Medulla oblongata (tissue), 1 donor: ENCODE measurements at regions not wholly inside any gene's neighbourhood (a gene's known extent, or its start where the extent isn't known, plus 50 kb on each side); places are given as distances from the start of the nearest gene placed in this dataset.
"Not testable (repeated sequence)": the region's sequence is repeated elsewhere in the genome, so short reads cannot be mapped to it uniquely, and the experiment has no call there.

Experiments used
- DNase-seq: peaks from one replicate; pipeline ENCODE4 v3.0.0-alpha.2; 2015; ENCODE audit errors: extremely low spot score

DNA sequence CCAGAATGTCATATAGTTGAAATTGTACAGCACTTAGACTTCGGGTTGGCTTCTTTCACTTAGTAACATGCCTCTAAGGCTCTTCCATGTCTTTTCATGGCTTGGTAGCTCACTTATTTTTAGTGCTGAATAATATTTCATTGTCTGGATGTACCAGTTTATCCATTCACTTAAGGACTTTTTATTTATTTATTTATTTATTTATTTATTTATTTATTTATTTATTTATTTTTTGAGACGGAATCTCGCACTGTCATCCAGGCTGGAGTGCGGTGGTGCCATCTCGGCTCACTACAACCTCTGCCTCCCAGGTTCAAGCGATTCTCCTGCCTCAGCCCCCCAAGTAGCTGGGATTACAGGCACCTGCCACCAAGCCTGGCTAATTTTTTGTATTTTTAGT is 132.9 kb upstream of the ELAC2 start:
- DNase-seq, result not testable (repeated sequence)

DNA sequence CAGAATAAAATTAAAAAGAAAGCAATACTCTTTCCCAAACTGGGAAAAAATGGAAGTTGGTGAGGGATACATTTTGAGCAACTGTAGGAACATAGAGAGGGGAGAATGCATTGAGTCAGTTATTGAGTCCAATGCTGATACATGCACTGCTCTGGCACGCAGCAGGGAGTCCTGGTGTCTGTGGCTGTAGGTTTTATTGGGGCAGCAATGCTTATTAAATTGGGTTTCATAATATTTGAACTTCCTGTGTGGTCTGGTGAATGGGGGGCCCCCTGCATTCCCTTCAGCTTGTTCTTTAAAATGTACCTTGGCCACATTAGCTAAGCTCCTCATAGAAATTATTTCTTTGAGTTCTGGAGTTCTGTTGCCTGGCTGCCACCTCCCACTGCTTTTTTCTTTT is 125.2 kb upstream of the ELAC2 start:
- no peak for DNase-seq

DNA sequence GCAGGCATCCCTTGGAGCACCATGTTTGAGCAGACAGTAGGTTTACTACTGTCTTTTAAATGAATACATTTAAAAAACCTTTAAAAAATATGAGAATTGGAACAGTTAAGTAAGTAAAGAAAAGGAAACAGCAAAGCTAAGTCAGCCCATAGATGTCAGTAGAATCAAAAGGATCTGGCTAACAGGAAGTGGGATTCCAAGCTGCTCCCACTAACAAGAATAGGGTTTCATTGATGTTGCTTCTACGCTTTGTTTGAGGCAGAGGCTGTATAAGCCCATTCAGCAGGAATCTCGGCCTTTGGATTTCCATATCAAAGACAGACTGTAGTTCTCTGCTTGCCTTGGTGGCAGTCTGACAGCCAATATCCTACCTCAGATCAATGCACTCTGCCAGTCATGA is 122.9 kb upstream of the ELAC2 start:
- peak; percentile 8 for DNase-seq

DNA sequence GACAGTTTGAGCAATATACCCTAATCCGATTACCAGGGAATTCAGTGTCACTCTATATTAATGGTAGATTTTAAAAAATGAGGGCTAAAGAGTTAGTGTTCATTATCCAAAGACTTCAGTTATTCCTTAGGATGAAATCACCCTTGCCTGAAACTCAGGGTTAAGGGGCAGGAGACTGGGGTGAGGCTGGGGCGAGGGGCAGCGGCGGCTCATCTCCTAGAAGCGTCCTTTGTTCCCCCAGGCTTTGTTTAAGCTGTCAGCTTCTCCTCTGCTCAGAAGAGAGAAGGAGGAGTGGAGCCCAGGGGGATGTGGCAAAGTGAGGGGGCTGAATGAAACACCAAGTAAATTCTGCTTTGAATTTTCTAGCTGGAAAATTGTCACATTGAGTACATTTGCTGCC is 117.7 kb upstream of the ELAC2 start:
- no peak for DNase-seq

DNA sequence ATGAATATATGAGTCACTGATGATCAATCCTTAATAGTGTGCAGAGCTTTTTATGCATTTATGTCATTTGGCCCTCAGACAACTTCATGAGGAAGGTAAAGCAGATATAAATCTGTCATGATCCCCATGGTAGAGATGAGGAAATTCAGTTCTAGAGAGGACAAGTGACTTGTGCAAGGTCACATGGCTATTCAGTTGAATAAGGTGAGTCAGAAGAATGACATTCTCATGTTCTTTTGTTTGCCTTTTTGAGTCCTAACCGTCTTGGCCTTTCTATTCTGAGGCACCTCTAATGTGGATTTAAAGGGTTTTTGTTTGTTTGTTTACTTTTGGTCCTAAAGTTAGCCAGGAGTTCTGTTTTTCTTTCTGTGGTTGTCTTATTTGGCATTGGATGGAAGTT is 116.2 kb upstream of the ELAC2 start:
- DNase-seq, result no peak

DNA sequence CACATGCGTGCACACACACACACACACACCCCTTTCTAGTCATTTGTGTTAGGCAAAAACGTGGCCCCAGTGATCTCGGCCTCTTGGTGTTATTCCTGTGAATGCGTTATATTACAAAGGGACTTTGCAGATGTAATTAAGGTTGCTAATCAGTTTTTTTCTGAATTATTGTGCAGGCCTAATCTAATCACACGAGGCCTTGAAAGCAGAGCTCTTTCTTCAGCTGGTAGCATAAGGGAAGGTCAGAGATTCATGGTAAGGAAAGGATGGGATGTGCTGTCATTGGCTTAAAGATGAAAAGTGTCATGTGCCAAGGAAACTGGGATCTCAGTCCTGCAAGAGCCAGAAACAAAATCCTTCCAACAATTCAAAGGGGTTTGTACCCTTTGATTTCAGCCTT is 113.4 kb upstream of the ELAC2 start:
- no peak for DNase-seq

DNA sequence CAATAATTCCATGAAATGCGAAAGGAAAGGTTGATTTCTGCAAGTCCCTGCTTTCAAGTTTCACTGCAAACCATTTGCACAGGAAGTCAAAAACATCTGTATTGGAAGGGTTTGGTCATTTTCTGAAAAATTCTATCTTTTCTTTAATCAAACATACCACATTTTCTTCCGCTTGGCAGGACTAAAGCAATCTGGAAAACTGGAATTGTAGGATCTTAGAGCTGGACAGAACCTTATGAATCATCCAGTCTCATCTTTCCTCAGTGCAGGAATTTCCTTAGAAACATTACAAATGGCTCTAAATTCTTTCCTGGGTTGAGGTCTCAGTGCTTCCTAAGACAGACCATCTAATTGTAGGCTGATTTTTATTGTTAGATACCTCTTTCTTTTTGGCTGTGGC is 111.5 kb upstream of the ELAC2 start:
- no peak for DNase-seq

DNA sequence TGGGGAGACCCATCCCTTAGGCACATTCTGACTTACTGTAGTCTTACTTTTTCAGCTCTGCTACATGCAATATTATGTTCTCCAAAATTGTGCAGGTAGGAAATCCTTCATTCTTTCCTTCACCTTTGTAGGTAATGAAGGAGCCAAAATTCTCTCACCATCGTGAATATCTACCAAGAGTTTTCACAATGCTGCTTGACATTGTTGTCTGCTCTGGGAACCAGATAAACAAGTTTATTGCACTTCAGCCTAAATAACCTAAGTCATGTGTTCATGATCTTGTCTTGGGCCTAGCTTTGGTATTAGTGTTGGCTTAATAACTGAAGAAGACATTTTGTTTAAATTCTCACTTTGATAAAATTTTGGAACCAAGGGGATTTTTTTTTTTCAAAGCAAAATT is 110.8 kb upstream of the ELAC2 start:
- DNase-seq, result no peak

DNA sequence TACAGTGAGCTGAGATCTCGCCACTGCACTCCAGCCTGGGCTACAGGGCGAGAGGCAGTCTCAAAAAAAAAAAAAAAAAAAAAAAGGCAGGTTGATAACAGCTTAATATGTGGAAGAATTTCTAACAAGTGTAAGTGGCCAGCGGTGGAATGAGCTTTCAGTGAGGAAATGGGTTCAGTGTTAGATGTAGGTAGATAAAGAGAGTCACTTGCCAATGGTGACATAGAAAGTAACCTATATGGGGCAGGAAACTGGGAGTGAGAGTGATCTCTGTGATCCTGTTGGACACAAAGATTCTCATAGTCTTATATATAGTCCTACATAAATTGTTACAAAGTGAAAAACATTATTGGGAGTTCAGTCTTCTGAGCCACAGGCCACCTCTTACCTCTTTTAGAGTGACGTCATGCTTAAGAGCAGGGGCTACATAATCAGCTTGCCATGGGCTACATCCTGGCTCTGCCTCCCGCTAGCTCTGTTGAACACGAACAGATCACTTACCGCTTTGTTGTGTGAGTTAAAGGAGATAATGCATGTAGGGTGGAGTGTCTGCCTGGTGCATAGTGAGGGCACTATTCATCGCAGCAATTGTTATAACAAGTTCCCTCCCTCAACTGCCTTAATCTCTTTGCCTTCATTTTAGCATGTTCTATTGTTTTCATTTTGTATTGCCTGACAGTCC is 110.2 kb upstream of the ELAC2 start:
- no peak for DNase-seq

DNA sequence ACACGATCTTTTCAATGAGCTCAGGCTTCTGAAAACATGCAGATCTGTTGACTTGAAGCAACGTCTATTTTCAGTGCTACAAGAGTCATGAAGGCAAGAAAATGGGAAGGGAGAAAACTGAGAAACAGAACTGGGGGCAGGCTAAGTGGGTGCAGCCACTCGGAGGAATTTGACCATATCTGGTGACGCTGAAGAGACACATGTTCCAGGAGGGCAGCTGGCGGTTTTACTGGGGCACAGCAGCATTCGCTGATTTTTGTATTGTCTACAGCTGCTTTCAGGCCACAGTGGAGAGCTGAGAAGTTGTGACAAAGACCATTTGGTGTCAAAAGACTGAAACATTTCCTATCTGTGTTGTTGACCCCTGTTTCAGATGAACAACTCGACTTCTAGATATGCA is 103.0 kb upstream of the ELAC2 start:
- no peak for DNase-seq

DNA sequence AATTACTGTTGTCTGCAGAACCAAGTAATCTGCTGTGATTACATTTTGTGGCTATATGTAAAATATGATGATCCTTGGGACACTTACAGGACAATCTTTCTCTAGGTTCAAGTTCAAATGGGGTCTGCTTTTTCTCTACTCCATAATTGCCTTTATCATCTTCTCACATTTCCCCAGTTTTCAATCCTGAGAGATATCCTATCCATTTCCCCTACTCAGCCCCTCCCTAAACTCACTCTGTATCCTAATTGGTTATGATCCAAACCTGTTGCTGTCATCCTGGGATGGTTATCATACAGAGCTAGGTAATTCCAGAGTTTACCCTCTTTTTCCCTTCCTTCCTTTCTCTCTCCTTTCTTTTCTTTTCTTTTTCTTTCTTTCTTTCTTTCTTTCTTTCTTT is 100.5 kb upstream of the ELAC2 start:
- no peak for DNase-seq

DNA sequence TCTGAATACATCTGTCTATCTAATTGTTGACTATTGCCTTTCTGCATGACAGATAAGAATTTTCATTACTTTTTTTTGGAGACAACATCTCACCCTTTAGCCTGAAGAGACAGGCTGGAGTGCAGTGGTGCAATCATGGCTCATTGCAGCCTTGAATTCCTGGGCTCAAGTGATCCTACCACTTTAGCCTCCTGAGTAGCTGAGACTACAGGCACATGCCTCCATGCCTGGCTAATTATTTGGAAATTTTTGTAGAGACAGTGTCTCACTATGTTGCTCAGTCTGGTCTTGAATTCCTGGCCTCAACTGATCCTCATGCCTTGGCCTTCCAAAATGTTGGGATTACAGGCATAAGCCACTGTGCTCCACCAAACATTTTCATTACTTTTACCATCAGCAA is 99.8 kb upstream of the ELAC2 start:
- no peak for DNase-seq

DNA sequence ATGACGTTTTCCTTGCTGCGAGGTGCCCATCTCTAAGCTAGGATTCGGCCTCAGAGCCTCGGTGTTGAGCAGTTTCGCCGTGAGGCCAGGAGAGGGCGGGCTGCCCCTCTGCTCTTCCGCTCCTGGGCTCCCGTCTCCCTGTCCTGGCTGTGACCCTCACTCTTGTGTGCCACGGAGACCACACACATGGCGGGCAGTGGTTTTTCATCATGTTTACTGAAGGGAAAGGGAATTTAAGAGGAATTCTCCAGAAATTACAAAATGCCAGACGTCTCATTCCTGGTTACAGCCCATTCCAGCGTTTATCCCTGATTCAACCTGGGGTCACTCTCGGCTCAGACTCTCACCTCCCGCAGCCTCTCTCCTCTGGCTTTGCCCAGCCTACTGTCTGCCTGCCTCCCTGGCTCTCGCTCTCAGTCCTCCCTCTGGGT is 96.8 kb upstream of the ELAC2 start:
- no peak for DNase-seq

DNA sequence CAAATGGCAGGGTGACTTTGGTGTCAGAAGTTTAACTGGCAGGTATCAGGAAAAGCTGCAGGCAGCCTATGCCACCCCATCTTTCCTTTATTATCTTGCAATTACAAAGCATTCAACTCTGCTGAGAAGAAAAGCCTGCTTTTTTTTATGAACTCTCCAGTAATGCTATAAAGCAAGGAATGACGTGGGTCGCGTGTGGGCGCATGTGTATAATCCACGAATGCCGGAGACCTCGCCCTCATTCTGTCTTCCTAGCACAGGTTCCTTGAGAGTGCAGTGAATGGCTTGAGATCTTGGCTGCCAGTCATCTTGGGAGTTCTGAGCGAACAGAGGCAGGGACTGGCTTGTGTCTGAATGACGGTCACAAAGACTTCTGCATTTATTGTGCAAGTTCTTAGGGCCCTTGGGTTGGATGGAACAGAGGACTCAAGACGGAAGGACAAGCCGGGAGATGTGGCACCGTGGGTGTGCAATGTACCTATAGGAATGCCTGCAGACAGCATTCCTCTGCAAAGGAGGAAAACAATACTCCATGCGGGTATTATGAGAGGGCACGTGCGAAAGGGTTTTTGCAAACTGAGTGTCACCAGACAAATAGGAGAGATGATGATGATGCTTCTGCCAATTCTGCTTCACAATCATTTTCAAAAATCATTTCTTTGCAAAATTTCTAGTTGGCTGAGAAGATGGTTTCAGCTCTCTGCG is 96.1 kb upstream of the ELAC2 start:
- DNase-seq, result no peak

DNA sequence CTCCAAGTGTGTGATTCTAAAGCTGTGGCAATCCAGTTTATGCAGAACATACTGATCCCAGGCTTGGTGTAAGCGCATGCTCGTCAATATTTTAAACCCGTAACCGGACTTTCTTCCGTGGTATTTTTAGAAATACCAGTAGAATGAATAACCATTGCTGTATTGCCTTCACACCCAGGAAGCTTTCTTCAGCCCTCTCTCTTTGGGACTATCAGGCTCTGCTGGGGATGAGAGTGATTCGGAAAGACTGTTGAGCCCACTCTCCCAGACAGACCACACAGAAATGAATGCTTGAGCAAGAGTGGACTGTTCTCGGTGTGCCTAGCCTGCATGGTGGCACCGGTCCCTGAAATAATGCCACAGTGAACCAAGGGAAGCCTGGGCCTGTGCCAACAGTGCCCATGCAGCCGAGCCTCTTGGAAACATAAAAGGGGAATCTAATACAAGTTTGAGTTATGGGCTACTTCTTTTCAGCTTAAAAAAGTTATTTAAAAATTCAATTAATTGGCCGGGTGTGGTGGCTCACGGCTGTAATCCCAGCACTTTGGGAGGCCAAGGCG is 89.9 kb upstream of the ELAC2 start:
- no peak for DNase-seq

DNA sequence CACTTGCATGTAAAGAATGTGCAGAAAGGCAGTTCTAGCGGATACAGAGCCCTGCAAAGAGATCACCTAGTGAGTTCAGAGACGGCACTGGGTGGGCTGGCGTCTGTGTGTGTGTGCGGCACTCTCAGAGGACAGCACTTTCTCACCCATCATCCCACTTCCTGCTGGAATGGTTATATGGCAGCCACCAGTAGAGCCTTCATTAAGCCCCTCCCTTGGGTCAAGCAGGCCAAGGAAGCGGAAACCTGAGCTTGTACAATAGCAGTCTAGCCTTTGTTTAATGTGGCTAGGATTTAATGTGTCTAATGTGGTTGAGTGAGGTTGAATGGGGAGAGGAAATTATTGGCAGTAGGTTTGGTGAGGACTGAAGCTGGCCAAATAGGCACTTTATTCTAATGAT is 88.3 kb upstream of the ELAC2 start:
- DNase-seq, result no peak

DNA sequence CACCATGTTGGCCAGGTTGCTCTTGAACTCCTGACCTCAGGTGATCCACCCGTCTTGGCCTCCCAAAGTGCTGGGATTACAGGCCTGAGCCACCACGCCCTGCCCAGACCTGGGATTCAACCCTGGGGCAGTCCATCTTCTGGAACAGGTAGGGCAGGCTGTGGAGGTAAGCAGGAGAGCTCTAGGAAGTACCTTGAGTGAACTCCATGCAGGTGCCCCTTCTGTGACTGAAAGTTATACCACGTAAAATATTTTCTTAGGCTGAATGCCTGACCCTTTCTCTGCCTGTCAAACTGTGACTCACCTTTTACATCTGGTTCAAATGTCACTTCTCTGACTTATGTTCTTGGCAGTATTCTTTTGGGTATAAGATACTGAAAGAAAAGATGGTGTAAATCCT is 86.7 kb upstream of the ELAC2 start:
- no peak for DNase-seq

DNA sequence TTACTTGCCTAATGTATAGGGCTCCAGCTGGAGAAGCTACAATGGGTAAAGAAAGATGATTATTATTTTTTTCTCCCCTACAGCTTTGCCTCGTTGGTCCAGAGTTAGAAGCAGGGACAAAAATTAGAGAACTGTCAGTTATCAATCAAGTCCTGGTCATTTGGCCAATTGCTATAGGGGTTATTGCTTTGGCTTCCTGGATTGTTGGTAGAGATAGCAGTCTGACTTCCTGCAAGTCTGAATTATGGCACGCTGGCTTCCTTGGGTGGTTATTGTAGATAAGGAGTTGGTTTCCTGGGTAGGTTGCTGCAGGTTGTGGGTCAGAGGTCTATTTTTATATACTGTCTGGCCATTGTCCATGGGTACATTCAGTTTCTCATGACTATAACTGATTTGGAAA is 84.7 kb upstream of the ELAC2 start:
- DNase-seq, result no peak

DNA sequence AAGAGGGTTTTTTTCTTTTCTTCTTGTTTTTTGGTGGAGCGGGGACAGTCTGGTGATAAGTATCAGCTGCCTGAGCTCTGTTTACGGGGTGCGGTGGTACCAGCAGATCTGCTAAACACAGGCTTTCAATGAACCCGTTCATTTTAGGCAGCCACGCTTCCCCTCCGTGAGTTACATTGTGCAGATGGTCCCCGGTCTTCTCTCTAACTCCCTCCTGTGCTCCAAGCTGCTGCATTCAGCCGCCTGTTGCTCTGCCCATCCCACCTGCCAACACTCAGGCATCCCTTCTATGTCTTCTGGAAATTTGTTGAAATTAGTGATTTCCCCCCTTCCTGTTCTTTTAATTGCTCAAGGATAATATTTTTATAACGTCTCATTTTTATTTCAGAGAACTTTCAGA is 82.1 kb upstream of the ELAC2 start:
- DNase-seq, result no peak

DNA sequence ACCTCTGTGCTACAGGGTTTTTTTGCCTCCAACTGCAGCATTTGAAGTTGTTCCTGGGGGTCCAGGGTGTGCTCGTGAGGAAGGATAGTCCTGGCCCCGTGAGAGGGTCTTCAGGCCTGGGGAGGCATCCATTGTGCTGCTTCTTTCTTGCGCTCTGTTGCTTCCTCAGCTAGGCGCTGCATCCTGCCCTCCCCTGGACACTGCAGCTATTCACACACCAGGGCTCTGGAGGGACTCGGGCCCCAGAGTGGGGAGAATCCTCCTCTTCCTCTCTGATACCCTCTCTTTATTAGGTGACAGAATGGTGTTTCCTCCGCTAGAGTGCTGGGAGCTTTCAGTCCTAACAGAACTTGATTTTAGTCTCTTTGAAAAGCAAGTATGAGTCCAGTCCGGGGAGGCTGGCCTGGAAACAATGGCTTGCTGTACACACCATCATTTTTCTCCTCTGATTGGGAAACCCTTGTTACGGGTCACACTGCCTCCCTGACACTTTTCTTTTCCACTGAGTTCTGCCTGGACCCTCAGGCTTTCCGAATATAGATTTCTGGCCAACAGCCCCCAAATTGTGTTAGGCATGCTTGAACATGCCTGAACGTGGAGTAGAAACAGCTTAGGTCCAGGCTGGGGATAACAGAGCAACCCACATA is 81.4 kb upstream of the ELAC2 start:
- DNase-seq, result no peak

DNA sequence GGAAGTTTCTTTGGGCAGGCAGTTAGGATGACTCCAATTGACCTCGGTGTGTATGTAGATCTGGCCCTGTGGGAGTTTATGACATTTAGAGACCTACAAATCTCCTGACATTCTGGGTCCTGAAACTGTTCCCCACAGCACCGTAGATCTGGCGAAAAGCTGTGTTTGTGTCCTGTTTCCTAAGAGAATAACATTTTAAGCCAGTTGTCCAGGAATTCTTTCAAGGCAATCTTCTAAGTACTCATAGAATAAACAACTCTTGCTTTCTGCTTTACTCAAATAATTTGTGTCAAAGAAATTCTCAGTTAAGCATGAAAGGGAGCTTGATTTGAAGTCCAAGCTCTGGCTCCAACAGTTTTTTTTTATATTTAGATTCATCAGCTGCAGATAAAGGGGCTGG is 78.5 kb upstream of the ELAC2 start:
- no peak for DNase-seq

DNA sequence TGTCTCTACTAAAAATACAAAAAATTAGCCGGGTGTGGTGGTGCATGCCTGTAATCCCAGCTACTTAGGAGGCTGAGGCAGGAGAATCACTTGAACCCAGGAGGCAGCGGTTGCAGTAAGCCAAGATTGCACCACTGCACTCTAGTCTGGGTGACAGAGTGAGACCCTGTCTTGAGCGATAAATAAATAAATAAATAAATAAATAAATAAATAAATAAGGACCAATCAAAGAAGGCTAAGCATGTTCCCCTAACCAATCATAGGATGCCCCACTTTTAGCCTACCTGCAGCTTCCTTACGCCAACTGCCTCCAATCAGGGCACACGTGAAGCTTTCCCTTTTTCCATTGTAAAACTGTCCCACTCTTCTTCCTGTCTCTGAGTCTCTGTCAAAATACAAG is 74.2 kb upstream of the ELAC2 start:
- not testable (repeated sequence) for DNase-seq

DNA sequence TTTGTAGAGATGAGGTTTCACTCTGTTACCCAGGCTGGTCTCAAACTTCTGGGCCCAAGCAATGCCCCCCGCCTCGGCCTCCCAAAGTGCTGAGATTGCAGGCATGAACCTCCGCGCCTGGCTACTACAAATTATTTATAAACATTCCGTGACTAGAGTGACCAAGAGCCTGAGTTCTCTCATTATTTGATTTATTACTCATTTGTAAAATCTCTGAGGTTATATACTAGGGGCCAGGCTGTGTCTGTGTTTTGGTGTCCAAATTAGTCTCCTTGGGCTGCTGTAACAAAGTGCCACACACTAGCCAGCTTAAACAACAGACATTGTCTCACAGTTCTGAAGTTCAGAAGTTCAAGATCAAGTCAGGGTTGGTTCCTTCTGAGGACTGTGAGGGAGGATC is 70.8 kb upstream of the ELAC2 start:
- no peak for DNase-seq
